OCI-LY1 (cell line): ENCODE measurements at regions not wholly inside any gene's neighbourhood (a gene's known extent, or its start where the extent isn't known, plus 50 kb on each side); places are given as distances from the start of the nearest gene placed in this dataset.
"Not testable (repeated sequence)": the region's sequence is repeated elsewhere in the genome, so short reads cannot be mapped to it uniquely, and the experiment has no call there.

ENCODE experiments used
- H2AFZ ChIP-seq: fragments of 200-600 bp; sonication (generic), shearing (Covaris generic); 2 replicates; pipeline ENCODE4 v1.6.0; 2014; ENCODE audit warnings: antibody characterized with exemption, mild to moderate bottlenecking, low read length
- H3F3A ChIP-seq: fragments of 200-600 bp; sonication (generic), shearing (Covaris generic); 2 replicates; pipeline ENCODE4 v1.6.0; 2014; ENCODE audit warnings: mild to moderate bottlenecking, antibody characterized with exemption, low read length, moderate library complexity; ENCODE audit not compliant: insufficient read depth
- H3K27ac ChIP-seq: fragments of 200-600 bp; sonication (generic); 2 replicates; pipeline ENCODE4 v1.5.1; 2014; ENCODE audit warnings: low read length, mixed run types, mild to moderate bottlenecking, low read depth; ENCODE audit not compliant: poor library complexity, severe bottlenecking
- H3K27me3 ChIP-seq: fragments of 200-600 bp; sonication (generic); 2 replicates; pipeline ENCODE4 v1.6.0; 2014; ENCODE audit warnings: antibody characterized with exemption, mild to moderate bottlenecking, low read length, moderate library complexity; ENCODE audit not compliant: insufficient read depth
- H3K36me3 ChIP-seq: fragments of 200-600 bp; sonication (generic); 2 replicates; pipeline ENCODE4 v1.6.1; 2014; ENCODE audit warnings: mild to moderate bottlenecking, antibody characterized with exemption, low read length, moderate library complexity, mixed read lengths; ENCODE audit not compliant: insufficient read depth
- H3K4me1 ChIP-seq: fragments of 200-600 bp; sonication (generic); 2 replicates; pipeline ENCODE4 v1.5.1; 2014; ENCODE audit warnings: mild to moderate bottlenecking, low read length, moderate library complexity; ENCODE audit not compliant: insufficient read depth, severe bottlenecking
- H3K4me2 ChIP-seq: fragments of 200-600 bp; sonication (generic), shearing (Covaris generic); 2 replicates; pipeline ENCODE4 v1.6.1; 2014; ENCODE audit warnings: low read length
- H3K4me3 ChIP-seq: fragments of 200-600 bp; sonication (generic); 2 replicates; pipeline ENCODE4 v1.5.1; 2014; ENCODE audit warnings: low read length, low read depth, mild to moderate bottlenecking, mixed read lengths; ENCODE audit not compliant: poor library complexity, severe bottlenecking
- H3K79me2 ChIP-seq: fragments of 200-600 bp; shearing (Covaris generic); 2 replicates; pipeline ENCODE4 v1.6.1; 2016; ENCODE audit warnings: mixed run types, low read length, mixed read lengths; ENCODE audit not compliant: insufficient read depth
- H3K9ac ChIP-seq: fragments of 200-600 bp; sonication (generic), shearing (Covaris generic); 2 replicates; pipeline ENCODE4 v1.6.1; 2014; ENCODE audit warnings: mild to moderate bottlenecking, low read length, mixed read lengths
- H3K9me2 ChIP-seq: fragments of 200-600 bp; sonication (generic), shearing (Covaris generic); 2 replicates; pipeline ENCODE4 v1.6.1; 2014; ENCODE audit warnings: low read depth, mild to moderate bottlenecking, low read length, mixed read lengths
- H3K9me3 ChIP-seq: fragments of 200-600 bp; shearing (Covaris generic); 2 replicates; pipeline ENCODE4 v1.6.1; 2014; ENCODE audit warnings: low read length, mixed read lengths
- H4K20me1 ChIP-seq: fragments of 200-600 bp; sonication (generic), shearing (Covaris generic); 2 replicates; pipeline ENCODE4 v1.6.0; 2016; ENCODE audit warnings: mild to moderate bottlenecking, low read length; ENCODE audit not compliant: insufficient read depth
- CTCF ChIP-seq: fragments of 200-600 bp; sonication (generic), shearing (Covaris generic); IDR thresholded peaks from 2 replicates; pipeline ENCODE4 v1.5.1; 2017; ENCODE audit warnings: mild to moderate bottlenecking, antibody characterized with exemption, low read length, moderate library complexity, mixed read lengths
- EZH2 ChIP-seq: fragments of 200-600 bp; sonication (generic), shearing (Covaris generic); IDR thresholded peaks from 2 replicates; pipeline ENCODE4 v1.8.0; 2017; ENCODE audit warnings: borderline replicate concordance, mixed run types, mild to moderate bottlenecking, antibody characterized with exemption, low read length, moderate library complexity, mixed read lengths

DNA sequence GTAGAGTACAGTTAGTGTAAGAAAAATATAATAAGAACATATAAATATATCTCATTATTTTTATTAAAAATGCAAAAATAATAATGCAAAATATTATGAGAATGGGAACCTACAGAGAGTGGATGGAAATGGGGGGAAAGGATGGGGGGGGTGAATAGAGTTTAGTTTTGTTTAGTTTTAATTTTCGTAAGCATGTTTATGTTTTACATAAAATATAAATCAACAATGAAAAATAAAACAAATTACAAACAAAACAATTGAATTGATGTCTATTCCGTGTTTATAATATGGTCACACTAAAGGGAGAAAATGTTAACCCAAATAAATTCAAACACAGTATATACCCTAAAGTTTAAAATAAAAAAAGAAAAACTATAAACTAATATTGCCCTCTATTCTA is 1717.4 kb upstream of the SPRY2 start:
- H3K4me2 ChIP-seq = no peak overlapping the region
- no peak overlapping the region for H3K4me3 ChIP-seq
- TF ChIP-seq CTCF = no peak
- TF ChIP-seq EZH2 = no peak
- no peaks in the 10 kb centered on the region for H4K20me1 ChIP-seq
- H3K9me3 ChIP-seq = no peaks in the 10 kb centered on the region
- H3K27ac ChIP-seq = no peak overlapping the region
- H3K9me2 ChIP-seq = no peaks in the 10 kb centered on the region
- H3K36me3 ChIP-seq = no peaks in the 10 kb centered on the region
- no peak overlapping the region for H3K9ac ChIP-seq
- no peaks in the 10 kb centered on the region for H3K27me3 ChIP-seq
- no peaks in the 10 kb centered on the region for H3K4me1 ChIP-seq
- no peaks in the 10 kb centered on the region for H3K79me2 ChIP-seq
- no peaks in the 10 kb centered on the region for H3F3A ChIP-seq
- no peak overlapping the region for H2AFZ ChIP-seq

GRCh38 chr13:82045316-82045715 is 1704.4 kb upstream of the SPRY2 start:
- H2AFZ ChIP-seq = not testable (repeated sequence)

DNA sequence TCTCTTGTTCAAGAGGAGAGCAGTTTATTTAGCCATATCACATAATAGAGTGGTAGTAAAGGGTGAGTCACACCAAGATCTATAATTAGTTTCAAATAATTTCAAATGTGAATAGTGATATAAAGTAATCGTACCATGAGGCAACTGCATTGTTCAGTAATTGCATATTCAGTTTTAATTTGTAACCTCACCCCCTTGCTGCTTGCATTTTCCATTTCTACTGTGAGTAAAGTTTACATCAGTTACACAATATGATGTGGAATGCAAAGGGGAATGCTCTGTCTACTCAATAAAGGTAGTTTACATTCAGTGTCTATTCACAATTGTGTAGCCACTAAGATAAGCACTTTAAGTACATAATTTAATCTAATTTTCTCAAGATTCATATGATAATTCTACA is 1695.7 kb upstream of the SPRY2 start:
- Histone ChIP-seq H4K20me1 (no peaks in the 10 kb centered on the region), H3F3A (no peaks in the 10 kb centered on the region), H3K4me1 (no peaks in the 10 kb centered on the region), H3K4me3 (no peak overlapping the region), H3K27ac (no peak overlapping the region), H2AFZ (no peak overlapping the region), H3K9me3 (no peaks in the 10 kb centered on the region), H3K9ac (no peak overlapping the region), H3K9me2 (no peaks in the 10 kb centered on the region), H3K27me3 (no peaks in the 10 kb centered on the region), H3K79me2 (no peaks in the 10 kb centered on the region), H3K4me2 (no peak overlapping the region), H3K36me3 (no peaks in the 10 kb centered on the region)
- TF ChIP-seq CTCF (no peak), EZH2 (no peak)

More at GRCh38 chr13:82045316-82045715, 1704.4 kb upstream of the SPRY2 start:
- not testable (repeated sequence) for H3K4me2 ChIP-seq, H4K20me1 ChIP-seq, H3K9ac ChIP-seq, H3K9me2 ChIP-seq, H3K27ac ChIP-seq, H3K79me2 ChIP-seq, H3F3A ChIP-seq, H3K9me3 ChIP-seq, H3K4me1 ChIP-seq, H3K4me3 ChIP-seq, H3K27me3 ChIP-seq, H3K36me3 ChIP-seq

GRCh38 chr13:82011355-82011754 is 1670.4 kb upstream of the SPRY2 start:
- Histone ChIP-seq H4K20me1 (no peaks in the 10 kb centered on the region), H3K9ac (no peak overlapping the region), H3K27ac (no peak overlapping the region), H3K9me3 (no peaks in the 10 kb centered on the region), H3K9me2 (no peaks in the 10 kb centered on the region), H2AFZ (no peak overlapping the region), H3K36me3 (no peaks in the 10 kb centered on the region), H3K79me2 (no peaks in the 10 kb centered on the region), H3K4me2 (no peak overlapping the region), H3K4me3 (no peak overlapping the region), H3K4me1 (no peaks in the 10 kb centered on the region), H3F3A (no peaks in the 10 kb centered on the region), H3K27me3 (no peaks in the 10 kb centered on the region)
- TF ChIP-seq EZH2 (no peak), CTCF (no peak)
